ENCODE measurements at regions not wholly inside any gene's neighbourhood (a gene's known extent, or its start where the extent isn't known, plus 50 kb on each side); places are given as distances from the start of the nearest gene placed in this dataset.

DNA sequence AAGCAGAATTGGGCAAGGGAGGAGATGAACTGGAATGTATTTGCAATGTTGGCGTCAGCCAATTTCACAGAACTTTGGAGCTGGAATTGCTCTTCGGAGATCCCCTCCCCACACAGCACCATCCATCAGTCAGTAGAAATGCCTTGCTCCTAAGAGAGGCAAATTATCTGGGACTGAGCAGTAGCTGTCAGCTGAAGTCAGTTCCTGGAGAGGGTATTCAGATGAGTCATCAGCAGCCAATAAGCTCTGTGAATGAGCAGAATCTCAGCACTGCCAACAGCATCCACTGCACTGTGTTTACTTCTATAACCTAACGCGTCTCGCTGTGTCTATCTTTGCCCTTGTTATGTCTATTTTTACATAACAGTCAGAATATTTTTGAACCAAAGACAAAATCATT is 213.7 kb downstream of the SLITRK5 start (continued):
- TF ChIP-seq, protein P1, sequence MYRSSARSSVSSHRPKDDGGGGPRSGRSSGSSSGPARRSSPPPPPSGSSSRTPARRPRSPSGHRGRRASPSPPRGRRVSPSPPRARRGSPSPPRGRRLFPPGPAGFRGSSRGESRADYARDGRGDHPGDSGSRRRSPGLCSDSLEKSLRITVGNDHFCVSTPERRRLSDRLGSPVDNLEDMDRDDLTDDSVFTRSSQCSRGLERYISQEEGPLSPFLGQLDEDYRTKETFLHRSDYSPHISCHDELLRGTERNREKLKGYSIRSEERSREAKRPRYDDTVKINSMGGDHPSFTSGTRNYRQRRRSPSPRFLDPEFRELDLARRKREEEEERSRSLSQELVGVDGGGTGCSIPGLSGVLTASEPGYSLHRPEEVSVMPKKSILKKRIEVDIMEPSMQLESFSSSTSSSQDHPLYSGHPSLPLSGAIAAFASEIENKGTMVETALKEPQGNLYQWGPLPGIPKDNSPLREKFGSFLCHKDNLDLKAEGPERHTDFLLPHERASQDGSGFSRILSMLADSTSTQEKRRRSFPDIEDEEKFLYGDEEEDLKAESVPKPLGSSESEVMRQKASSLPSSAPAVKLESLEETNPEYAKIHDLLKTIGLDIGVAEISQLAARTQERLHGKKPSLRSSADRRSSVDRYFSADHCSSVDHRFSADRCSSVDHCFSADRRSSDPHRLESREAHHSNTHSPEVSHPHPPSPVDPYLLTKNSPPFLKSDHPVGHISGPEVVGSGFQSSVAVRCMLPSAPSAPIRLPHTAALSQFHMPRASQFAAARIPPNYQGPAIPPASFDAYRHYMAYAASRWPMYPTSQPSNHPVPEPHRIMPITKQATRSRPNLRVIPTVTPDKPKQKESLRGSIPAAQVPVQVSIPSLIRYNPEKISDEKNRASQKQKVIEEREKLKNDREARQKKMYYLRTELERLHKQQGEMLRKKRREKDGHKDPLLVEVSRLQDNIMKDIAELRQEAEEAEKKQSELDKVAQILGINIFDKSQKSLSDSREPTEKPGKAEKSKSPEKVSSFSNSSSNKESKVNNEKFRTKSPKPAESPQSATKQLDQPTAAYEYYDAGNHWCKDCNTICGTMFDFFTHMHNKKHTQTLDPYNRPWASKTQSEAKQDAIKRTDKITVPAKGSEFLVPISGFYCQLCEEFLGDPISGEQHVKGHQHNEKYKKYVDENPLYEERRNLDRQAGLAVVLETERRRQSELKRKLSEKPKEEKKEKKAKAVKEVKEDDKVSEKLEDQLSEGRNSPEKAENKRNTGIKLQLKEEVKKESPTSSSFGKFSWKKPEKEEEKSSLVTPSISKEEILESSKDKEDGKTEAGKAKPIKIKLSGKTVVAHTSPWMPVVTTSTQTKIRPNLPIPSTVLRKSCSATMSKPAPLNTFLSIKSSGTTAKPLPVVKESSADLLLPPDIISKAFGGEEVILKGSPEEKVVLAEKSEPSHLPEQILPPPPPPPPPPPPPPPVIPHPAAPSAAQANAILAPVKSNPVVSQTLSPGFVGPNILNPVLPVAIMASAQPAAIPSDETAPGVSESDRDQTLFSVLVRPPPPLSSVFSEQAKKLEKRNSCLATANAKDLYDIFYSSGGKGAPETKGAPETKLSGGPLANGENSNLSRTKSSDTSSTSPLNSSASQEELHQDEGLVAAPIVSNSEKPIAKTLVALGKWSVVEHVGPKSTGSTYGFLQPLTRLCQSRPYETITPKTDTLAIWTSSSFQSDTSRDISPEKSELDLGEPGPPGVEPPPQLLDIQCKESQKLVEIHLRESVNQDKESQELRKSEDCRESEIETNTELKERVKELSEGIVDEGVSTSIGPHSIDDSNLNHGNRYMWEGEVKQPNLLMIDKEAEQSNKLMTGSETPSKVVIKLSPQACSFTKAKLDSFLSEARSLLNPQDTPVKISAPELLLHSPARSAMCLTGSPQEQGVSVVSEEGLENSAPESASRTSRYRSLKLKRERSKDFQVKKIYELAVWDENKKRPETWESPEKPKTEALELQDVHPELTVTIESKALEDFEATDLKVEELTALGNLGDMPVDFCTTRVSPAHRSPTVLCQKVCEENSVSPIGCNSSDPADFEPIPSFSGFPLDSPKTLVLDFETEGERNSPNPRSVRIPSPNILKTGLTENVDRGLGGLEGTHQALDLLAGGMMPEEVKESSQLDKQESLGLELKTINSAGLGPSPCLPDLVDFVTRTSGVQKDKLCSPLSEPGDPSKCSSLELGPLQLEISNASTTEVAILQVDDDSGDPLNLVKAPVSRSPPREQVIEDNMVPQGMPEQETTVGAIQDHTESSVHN (IDR thresholded peaks at IDR 0.05; ENCODE audit: borderline replicate concordance in 1 of 2, low read depth in 1 of 2): no peak
- TF ChIP-seq HCFC1 (IDR thresholded peaks at IDR 0.05; ENCODE audit: low read depth, low read length) (no peak), NFE2L1 (tag; IDR thresholded peaks at IDR 0.05; ENCODE audit: borderline replicate concordance, low read depth) (no peak), NONO (IDR thresholded peaks at IDR 0.05; ENCODE audit: low read depth in 2 of 2, low read length in 1 of 2) (no peak), XRCC4 (IDR thresholded peaks at IDR 0.05; ENCODE audit: extremely low read depth, insufficient read depth, insufficient read length) (no peak), DACH1 (IDR thresholded peaks at IDR 0.05; ENCODE audit: partially characterized antibody) (no peak), DIDO1 (tag; IDR thresholded peaks at IDR 0.05; ENCODE audit: low read depth) (no peak), ZNF830 (CRISPR knock-in tag; IDR thresholded peaks at IDR 0.05) (no peak)
- TF ChIP-seq, protein P2, sequence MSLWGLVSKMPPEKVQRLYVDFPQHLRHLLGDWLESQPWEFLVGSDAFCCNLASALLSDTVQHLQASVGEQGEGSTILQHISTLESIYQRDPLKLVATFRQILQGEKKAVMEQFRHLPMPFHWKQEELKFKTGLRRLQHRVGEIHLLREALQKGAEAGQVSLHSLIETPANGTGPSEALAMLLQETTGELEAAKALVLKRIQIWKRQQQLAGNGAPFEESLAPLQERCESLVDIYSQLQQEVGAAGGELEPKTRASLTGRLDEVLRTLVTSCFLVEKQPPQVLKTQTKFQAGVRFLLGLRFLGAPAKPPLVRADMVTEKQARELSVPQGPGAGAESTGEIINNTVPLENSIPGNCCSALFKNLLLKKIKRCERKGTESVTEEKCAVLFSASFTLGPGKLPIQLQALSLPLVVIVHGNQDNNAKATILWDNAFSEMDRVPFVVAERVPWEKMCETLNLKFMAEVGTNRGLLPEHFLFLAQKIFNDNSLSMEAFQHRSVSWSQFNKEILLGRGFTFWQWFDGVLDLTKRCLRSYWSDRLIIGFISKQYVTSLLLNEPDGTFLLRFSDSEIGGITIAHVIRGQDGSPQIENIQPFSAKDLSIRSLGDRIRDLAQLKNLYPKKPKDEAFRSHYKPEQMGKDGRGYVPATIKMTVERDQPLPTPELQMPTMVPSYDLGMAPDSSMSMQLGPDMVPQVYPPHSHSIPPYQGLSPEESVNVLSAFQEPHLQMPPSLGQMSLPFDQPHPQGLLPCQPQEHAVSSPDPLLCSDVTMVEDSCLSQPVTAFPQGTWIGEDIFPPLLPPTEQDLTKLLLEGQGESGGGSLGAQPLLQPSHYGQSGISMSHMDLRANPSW (CRISPR knock-in tag; IDR thresholded peaks at IDR 0.05): no peak

All from K562 (cell line).